H1 (cell line): ENCODE measurements at regions not wholly inside any gene's neighbourhood (a gene's known extent, or its start where the extent isn't known, plus 50 kb on each side); places are given as distances from the start of the nearest gene placed in this dataset.
A peak's percentile ranks its signal among the peaks of the same experiment; 100 is the strongest.

ENCODE experiments used
- CTCF ChIA-PET: fragments of 300-600 bp; sonication (Branson Sonifier 250); formaldehyde crosslinking; loops from one replicate; lab custom pipeline; 2021; ENCODE audit not compliant: partially characterized antibody; lab: Charles Lee
- POLR2A ChIA-PET: fragments of 300-600 bp; sonication (Branson Sonifier 250); formaldehyde crosslinking; loops from one replicate; lab custom pipeline; 2021; ENCODE audit warnings: inconsistent platforms; ENCODE audit not compliant: partially characterized antibody; lab: Charles Lee
- DNase-seq, 2 experiments: peaks; one replicate each; pipeline versions ENCODE4 v3.0.0 to v3.0.0-alpha.2; 2010 to 2022; ENCODE audit warnings: low spot score in 2 of 2, low read depth in 1 of 2, mixed read lengths in 1 of 2
- FAIRE-seq: peaks from 2 replicates; lab custom pipeline; 2011; peaks lifted over from hg19 to GRCh38; lab: Jason Lieb, UNC
- H2AFZ ChIP-seq: 2 replicates; pipeline ENCODE4 v1.8.1; 2012; ENCODE audit warnings: low read length, inconsistent platforms
- H2AK5ac ChIP-seq: 2 replicates; pipeline ENCODE4 v1.6.1; 2013; ENCODE audit warnings: low read depth, low read length
- H2BK120ac ChIP-seq: replicated peaks from 2 replicates; pipeline ENCODE3; 2013; ENCODE audit warnings: low read depth, low read length, inconsistent platforms
- H2BK12ac ChIP-seq: 2 replicates; pipeline ENCODE4 v1.6.1; 2013; ENCODE audit warnings: low read depth, low read length
- H2BK15ac ChIP-seq: 2 replicates; pipeline ENCODE4 v1.6.1; 2013; ENCODE audit warnings: low read length
- H2BK20ac ChIP-seq: 2 replicates; pipeline ENCODE4 v1.6.1; 2013; ENCODE audit warnings: low read length
- H2BK5ac ChIP-seq: 2 replicates; pipeline ENCODE4 v1.6.1; 2013; ENCODE audit warnings: low read depth, low read length
- H3K14ac ChIP-seq: 2 replicates; pipeline ENCODE4 v1.6.1; 2013; ENCODE audit warnings: inconsistent platforms; ENCODE audit not compliant: insufficient read length
- H3K18ac ChIP-seq: 2 replicates; pipeline ENCODE4 v1.6.1; 2013; ENCODE audit warnings: low read length; ENCODE audit errors: extremely low read depth
- H3K23ac ChIP-seq: 2 replicates; pipeline ENCODE4 v1.6.1; 2013; ENCODE audit warnings: inconsistent platforms; ENCODE audit not compliant: insufficient read length
- H3K23me2 ChIP-seq: 2 replicates; pipeline ENCODE4 v1.6.1; 2013; ENCODE audit warnings: low read depth, low read length
- H3K27ac ChIP-seq: 2 replicates; pipeline ENCODE4 v1.6.1; 2011; ENCODE audit warnings: low read depth, low read length, inconsistent platforms
- H3K27me3 ChIP-seq, 4 experiments: replicated peaks in 1 of 4; 1 replicate in 1 of 4; 2 replicates in 3 of 4; pipeline versions ENCODE4 v1.6.1 to v1.8.1; 2011 to 2013; ENCODE audit warnings: low read length in 3 of 4, mild to moderate bottlenecking in 3 of 4, inconsistent platforms in 2 of 4, mixed read lengths in 2 of 4, moderate library complexity in 1 of 4; ENCODE audit not compliant: control insufficient read depth in 3 of 4, insufficient read depth in 3 of 4; ENCODE audit errors: extremely low read depth in 1 of 4
- H3K36me3 ChIP-seq, 4 experiments: 2 replicates each; pipeline versions ENCODE4 v1.6.1 to v1.8.1; 2011 to 2013; ENCODE audit warnings: mild to moderate bottlenecking in 4 of 4, low read length in 3 of 4, moderate library complexity in 2 of 4, control low read depth in 1 of 4, inconsistent platforms in 1 of 4; ENCODE audit not compliant: insufficient read depth in 4 of 4, control insufficient read depth in 2 of 4
- H3K4ac ChIP-seq: replicated peaks from 2 replicates; pipeline ENCODE3; 2013; ENCODE audit warnings: low read length, low read depth, mixed read lengths, inconsistent platforms; ENCODE audit not compliant: insufficient read length
- H3K4me1 ChIP-seq, 4 experiments: replicated peaks in 1 of 4; 1 replicate in 1 of 4; 2 replicates in 3 of 4; pipeline versions ENCODE4 v1.6.1 to v1.8.1; 2011 to 2013; ENCODE audit warnings: low read length in 3 of 4, inconsistent platforms in 2 of 4, mixed read lengths in 1 of 4; ENCODE audit not compliant: insufficient read depth in 4 of 4, control insufficient read depth in 3 of 4
- H3K4me2 ChIP-seq, 2 experiments: 2 replicates each; pipeline versions ENCODE4 v1.6.1 to v1.8.1; 2011 to 2013; ENCODE audit warnings: low read depth in 2 of 2, low read length in 2 of 2, control low read depth in 1 of 2, inconsistent platforms in 1 of 2, mild to moderate bottlenecking in 1 of 2; ENCODE audit not compliant: insufficient read depth in 1 of 2
- H3K4me3 ChIP-seq, 4 experiments: fragments of 200-600, 300-600 bp in 1 of 4; sonication (generic), shearing (Covaris generic), sonication (Bioruptor Twin) in 1 of 4; 2 replicates each; pipeline versions ENCODE4 v1.5.1 to v1.8.1; 2011 to 2016; ENCODE audit warnings: low read length in 4 of 4, low read depth in 3 of 4, control low read depth in 2 of 4, inconsistent platforms in 2 of 4, mild to moderate bottlenecking in 2 of 4, mixed read lengths in 1 of 4, moderate library complexity in 1 of 4; ENCODE audit not compliant: insufficient read depth in 2 of 4; ENCODE audit errors: extremely low read depth in 1 of 4
- H3K56ac ChIP-seq: replicated peaks from 2 replicates; pipeline ENCODE3; 2013; ENCODE audit warnings: low read depth, mild to moderate bottlenecking, mixed read lengths, low read length, inconsistent platforms; ENCODE audit not compliant: insufficient read length
- H3K79me1 ChIP-seq: 2 replicates; pipeline ENCODE4 v1.6.1; 2013; ENCODE audit warnings: low read depth, low read length, control low read depth
- H3K79me2 ChIP-seq, 2 experiments: 2 replicates each; pipeline versions ENCODE4 v1.6.1 to v1.8.1; 2012 to 2013; ENCODE audit warnings: low read length in 2 of 2, mild to moderate bottlenecking in 2 of 2, inconsistent platforms in 1 of 2; ENCODE audit not compliant: insufficient read depth in 2 of 2, control insufficient read depth in 1 of 2
- H3K9ac ChIP-seq, 4 experiments: replicated peaks in 1 of 4; 1 replicate in 1 of 4; 2 replicates in 3 of 4; pipeline versions ENCODE4 v1.6.1 to v1.8.1; 2011 to 2013; ENCODE audit warnings: low read depth in 3 of 4, low read length in 3 of 4, control low read depth in 2 of 4, mild to moderate bottlenecking in 2 of 4, moderate library complexity in 2 of 4, inconsistent platforms in 1 of 4; ENCODE audit errors: extremely low read depth in 1 of 4
- H3K9me3 ChIP-seq, 2 experiments: 2 replicates each; pipeline versions ENCODE4 v1.6.1 to v1.8.1; 2012 to 2013; ENCODE audit warnings: mild to moderate bottlenecking in 2 of 2, moderate library complexity in 2 of 2, control low read depth in 1 of 2, inconsistent platforms in 1 of 2, low read depth in 1 of 2, low read length in 1 of 2, mixed read lengths in 1 of 2; ENCODE audit not compliant: insufficient read depth in 2 of 2
- H4K20me1 ChIP-seq, 2 experiments: replicated peaks in 1 of 2; 2 replicates each; pipeline versions ENCODE3 to v1.8.1; 2011 to 2013; ENCODE audit warnings: inconsistent platforms in 2 of 2, low read length in 2 of 2, mild to moderate bottlenecking in 1 of 2; ENCODE audit not compliant: insufficient read depth in 2 of 2, control insufficient read depth in 1 of 2
- H4K5ac ChIP-seq: 2 replicates; pipeline ENCODE4 v1.6.1; 2013; ENCODE audit warnings: low read length, low read depth, mixed read lengths, inconsistent platforms; ENCODE audit not compliant: insufficient read length
- H4K8ac ChIP-seq: 2 replicates; pipeline ENCODE4 v1.8.0; 2013; ENCODE audit warnings: mild to moderate bottlenecking, moderate library complexity, low read length, inconsistent platforms; ENCODE audit not compliant: insufficient read depth; ENCODE audit errors: extremely low read depth
- H4K91ac ChIP-seq: replicated peaks from 2 replicates; pipeline ENCODE3; 2013; ENCODE audit warnings: low read length, mixed read lengths, inconsistent platforms; ENCODE audit not compliant: insufficient read length
- CHD2 ChIP-seq: IDR thresholded peaks from 2 replicates; pipeline ENCODE4 v1.6.1; 2012; ENCODE audit warnings: low read length, improper control_type of control experiment
- EP300 ChIP-seq, 2 experiments: IDR thresholded peaks; 1 replicate in 1 of 2; 2 replicates in 1 of 2; pipeline ENCODE4 v1.6.1; 2011 to 2012; ENCODE audit warnings: low read depth in 2 of 2, low read length in 2 of 2, mild to moderate bottlenecking in 2 of 2, borderline replicate concordance in 1 of 2, inconsistent platforms in 1 of 2, moderate library complexity in 1 of 2
- RAD21 ChIP-seq, 2 experiments: IDR thresholded peaks in 1 of 2; conservative IDR thresholded peaks in 1 of 2; 2 replicates each; pipeline ENCODE4 v1.6.1; 2011; ENCODE audit warnings: low read depth in 2 of 2, low read length in 2 of 2, improper control_type of control experiment in 1 of 2, inconsistent platforms in 1 of 2, mild to moderate bottlenecking in 1 of 2, moderate library complexity in 1 of 2
- WGBS, 2 experiments: shearing (Covaris generic) in 1 of 2; methylation state at CpG; one replicate each; pipeline versions ENCODE4 v1.1.6 to v1.1.7; 2013 to 2015; ENCODE audit warnings: low lambda C conversion rate in 2 of 2, mixed read lengths in 2 of 2, inconsistent platforms in 1 of 2, low coverage in 1 of 2, missing lambda C conversion rate in 1 of 2; ENCODE audit not compliant: insufficient replicate concordance in 2 of 2, insufficient coverage in 1 of 2, insufficient read length in 1 of 2; ENCODE audit errors: extremely low coverage in 1 of 2, missing lambda C conversion rate in 1 of 2; 5-methylcytosine and 5-hydroxymethylcytosine counted together

DNA sequence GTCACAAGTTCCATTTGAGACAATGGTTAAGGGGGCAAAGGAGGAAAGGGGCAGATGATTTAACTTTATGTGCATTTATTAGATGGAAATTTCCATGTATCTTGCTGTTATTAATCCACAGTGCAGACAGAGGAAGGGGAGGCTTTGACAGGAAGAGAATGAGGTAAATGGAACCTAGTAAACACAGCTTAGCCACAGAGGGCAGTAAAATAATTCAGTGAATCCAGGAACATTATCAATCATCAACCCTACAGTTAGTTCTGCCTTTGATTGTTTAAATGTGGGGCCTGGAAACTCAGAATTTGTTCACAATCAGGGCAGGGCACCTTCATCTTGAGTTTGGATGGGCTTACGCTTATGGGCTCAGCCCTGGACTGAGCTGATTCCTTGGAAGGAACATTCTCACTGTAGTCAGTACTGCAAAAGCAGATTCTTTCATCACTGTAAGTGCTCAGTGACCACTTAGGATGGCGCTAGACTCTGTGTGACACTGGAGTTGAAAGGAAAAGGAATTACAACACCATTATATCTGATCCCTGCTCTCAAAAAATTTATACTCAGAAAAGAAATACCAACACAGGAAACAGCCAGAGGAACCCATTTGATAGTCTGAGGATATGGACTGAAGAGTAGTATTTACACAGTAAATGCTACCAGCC, 169.5 kb downstream of the PIK3R1 start:
- Histone ChIP-seq H2BK15ac (no peak overlapping the region), H4K91ac (no peak overlapping the region), H3K79me2 (no peaks in the 10 kb centered on the region), H3K36me3 (no peaks in the 10 kb centered on the region), H2BK120ac (no peak overlapping the region), H3K23me2 (no peaks in the 10 kb centered on the region), H3K4me3 (no peak overlapping the region), H2BK20ac (no peak overlapping the region), H3K18ac (no peak overlapping the region), H3K9me3 (no peaks in the 10 kb centered on the region), H3K4me2 (no peak overlapping the region), H2AFZ (peak overlapping the region; percentile 79; the same call in 1 of the 2 replicates), H3K4me1 (no peaks in the 10 kb centered on the region), H2BK12ac (no peak overlapping the region), H2BK5ac (no peak overlapping the region), H2AK5ac (no peak overlapping the region), H3K27ac (no peak overlapping the region), H4K5ac (no peak overlapping the region), H4K20me1 (no peaks in the 10 kb centered on the region), H3K79me1 (no peaks in the 10 kb centered on the region), H3K56ac (no peak overlapping the region), H3K14ac (no peak overlapping the region), H3K9ac (no peak overlapping the region), H4K8ac (no peak overlapping the region), H3K23ac (no peak overlapping the region), H3K27me3 (no peaks in the 10 kb centered on the region), H3K4ac (no peak overlapping the region)
- DNase-seq (no peak), FAIRE-seq (no peak)
- 75% methylated on average over 2 of the region's 2 CpGs; no CpG with 5 or more reads in 1 of the 2 experiments for WGBS, 2 experiments
- CTCF ChIA-PET: no interaction called here
- TF ChIP-seq RAD21 (IDR thresholded peaks at IDR 0.05 in 1 of 2, conservative IDR thresholded peaks at IDR 0.05 in 1 of 2; ENCODE audit: low read depth in 2 of 2, low read length in 2 of 2) (0 out of 4 replicates have a peak, but pooled peaks of 1 of the 2 experiments have one; percentile 4), EP300 (IDR thresholded peaks at IDR 0.05; ENCODE audit: borderline replicate concordance in 1 of 2, low read depth in 2 of 2, low read length in 2 of 2) (no peak), CHD2 (no peak)
- POLR2A ChIA-PET: interaction anchor here (0.6 kb wide), 1 partner anchor 177 kb away, joined by 3 read pairs; no protein-coding TSS in a partner anchor
